A549 (cell line): ENCODE measurements at regions not wholly inside any gene's neighbourhood (a gene's known extent, or its start where the extent isn't known, plus 50 kb on each side); places are given as distances from the start of the nearest gene placed in this dataset.

Experiments used
- ATAC-seq, 2 experiments: fragments of 200-7000 bp in 1 of 2; fragments of >200 bp in 1 of 2; cut with Nextera tagmentation in 1 of 2; cut with Tn5 transposase in 1 of 2; 3 replicates each; pipeline versions ENCODE4 v1.8.0 to v1.9.1; 2018 to 2020; ENCODE audit warnings: mild to moderate bottlenecking in 1 of 2, moderate library complexity in 1 of 2
- CTCF ChIA-PET: fragments of 300-600 bp; sonication (Branson Sonifier 250); formaldehyde crosslinking; extraction: SDS; loops from one replicate; lab custom pipeline; 2021; ENCODE audit warnings: antibody characterized with exemption, inconsistent platforms; lab: Yijun Ruan, JAX
- POLR2A ChIA-PET: fragments of 350-600 bp; formaldehyde crosslinking; extraction: SDS; loops from one replicate; lab custom pipeline; 2021; ENCODE audit warnings: antibody characterized with exemption, inconsistent platforms; lab: Yijun Ruan, JAX
- DNase-seq, 2 experiments: peaks; one replicate each; pipeline versions ENCODE4 v3.0.0 to v3.0.0-alpha.2; 2011 to 2016; ENCODE audit warnings: low read depth in 1 of 2, low spot score in 1 of 2
- FAIRE-seq: peaks from 2 replicates; lab custom pipeline; 2011; peaks lifted over from hg19 to GRCh38; lab: Jason Lieb, UNC
- H3K27ac ChIP-seq, 2 experiments: fragments of >200 bp; sonication (Bioruptor Twin); formaldehyde crosslinking; 3 replicates each; pipeline ENCODE4 v1.5.1; 2016 to 2017
- H3K4me1 ChIP-seq: fragments of >200 bp; sonication (Bioruptor Twin); formaldehyde crosslinking; 3 replicates; pipeline ENCODE4 v1.6.1; 2016
- H3K4me2 ChIP-seq: fragments of >200 bp; sonication (Bioruptor Twin); formaldehyde crosslinking; 3 replicates; pipeline ENCODE4 v1.6.1; 2016
- H3K4me3 ChIP-seq: fragments of >200 bp; sonication (Bioruptor Twin); formaldehyde crosslinking; 3 replicates; pipeline ENCODE4 v1.5.1; 2016
- H3K9me3 ChIP-seq: fragments of >200 bp; sonication (Bioruptor Twin); formaldehyde crosslinking; 3 replicates; pipeline ENCODE4 v1.6.1; 2016
- ATOH8 ChIP-seq: fragments of 250-450 bp; sonication (Bioruptor Pico); IDR thresholded peaks from 2 replicates; pipeline ENCODE4 v1.5.0; 2020; ENCODE audit warnings: low read depth, mild to moderate bottlenecking, moderate library complexity
- BCL3 ChIP-seq: fragments of >200 bp; sonication (Bioruptor Twin); formaldehyde crosslinking; IDR thresholded peaks from 3 replicates; pipeline ENCODE4 v1.6.1; 2016
- CEBPB ChIP-seq, 2 experiments: fragments of >200 bp in 1 of 2; sonication (Bioruptor Twin) in 1 of 2; formaldehyde crosslinking in 1 of 2; IDR thresholded peaks; 2 replicates each; pipeline ENCODE4 v1.6.1; 2012 to 2016
- CHD2 ChIP-seq: fragments of 150-350 bp; IDR thresholded peaks from 2 replicates; pipeline ENCODE4 v1.6.1; 2014; ENCODE audit warnings: low read length; ENCODE audit not compliant: partially characterized antibody
- CHD4 ChIP-seq: fragments of 200-600 bp; sonication (generic); IDR thresholded peaks from 2 replicates; pipeline ENCODE4 v1.6.1; 2016; ENCODE audit warnings: antibody characterized with exemption, mild to moderate bottlenecking, borderline replicate concordance
- EHF ChIP-seq: fragments of 250-450 bp; sonication (Bioruptor Pico); IDR thresholded peaks from 2 replicates; pipeline ENCODE4 v1.5.0; 2020; ENCODE audit warnings: mild to moderate bottlenecking
- EP300 ChIP-seq, 2 experiments: fragments of >200 bp; sonication (Bioruptor Twin); formaldehyde crosslinking; IDR thresholded peaks; 2 replicates in 1 of 2; 3 replicates in 1 of 2; pipeline ENCODE4 v1.6.1; 2016 to 2017
- ESRRA ChIP-seq: fragments of 150-350 bp; IDR thresholded peaks from 2 replicates; pipeline ENCODE4 v1.6.1; 2014; ENCODE audit warnings: mild to moderate bottlenecking, low read length, borderline replicate concordance
- HDAC2 ChIP-seq: fragments of 200-600 bp; sonication (generic); IDR thresholded peaks from 2 replicates; pipeline ENCODE4 v1.6.1; 2016
- HES2 ChIP-seq: fragments of >200 bp; sonication (Bioruptor Twin); formaldehyde crosslinking; IDR thresholded peaks from 2 replicates; pipeline ENCODE4 v1.6.1; 2016
- HEYL ChIP-seq: fragments of 250-450 bp; sonication (Bioruptor Pico); IDR thresholded peaks from 2 replicates; pipeline ENCODE4 v1.8.0; 2021; ENCODE audit warnings: mild to moderate bottlenecking, moderate library complexity
- HMGXB4 ChIP-seq: fragments of 250-450 bp; sonication (Bioruptor Pico); IDR thresholded peaks from 2 replicates; pipeline ENCODE4 v1.5.0; 2021; ENCODE audit warnings: mild to moderate bottlenecking, moderate library complexity, borderline replicate concordance
- HOXA7 ChIP-seq: fragments of 250-450 bp; sonication (Bioruptor Pico); IDR thresholded peaks from 2 replicates; pipeline ENCODE4 v1.5.0; 2020; ENCODE audit warnings: mild to moderate bottlenecking, moderate library complexity
- HOXB13 ChIP-seq: fragments of 250-450 bp; sonication (Bioruptor Pico); IDR thresholded peaks from 2 replicates; pipeline ENCODE4 v1.5.0; 2020; ENCODE audit warnings: low read depth, mild to moderate bottlenecking, moderate library complexity
- HOXB5 ChIP-seq: fragments of 250-450 bp; sonication (Bioruptor Pico); IDR thresholded peaks from 2 replicates; pipeline ENCODE4 v1.5.0; 2020; ENCODE audit warnings: mild to moderate bottlenecking, moderate library complexity
- JUN ChIP-seq, 2 experiments: fragments of >200 bp; sonication (Bioruptor Twin); formaldehyde crosslinking; IDR thresholded peaks; 2 replicates in 1 of 2; 3 replicates in 1 of 2; pipeline ENCODE4 v1.6.1; 2016 to 2017
- MAFK ChIP-seq: fragments of 450-650 bp; IDR thresholded peaks from 2 replicates; pipeline ENCODE4 v1.6.1; 2014; ENCODE audit not compliant: partially characterized antibody
- MAZ ChIP-seq: fragments of 150-350 bp; IDR thresholded peaks from 2 replicates; pipeline ENCODE4 v1.6.1; 2014; ENCODE audit warnings: antibody characterized with exemption, low read depth, low read length, borderline replicate concordance
- MYC ChIP-seq: IDR thresholded peaks from 2 replicates; pipeline ENCODE4 v1.6.1; 2012; ENCODE audit warnings: mild to moderate bottlenecking, inconsistent platforms, low read length, improper control_type of control experiment, borderline replicate concordance
- NFE2L2 ChIP-seq: fragments of 150-350 bp; conservative IDR thresholded peaks from 2 replicates; pipeline ENCODE4 v1.6.1; 2014; ENCODE audit warnings: low read length
- NPAS2 ChIP-seq: fragments of 250-450 bp; sonication (Bioruptor Pico); IDR thresholded peaks from 2 replicates; pipeline ENCODE4 v1.8.0; 2022; ENCODE audit warnings: mild to moderate bottlenecking, moderate library complexity, borderline replicate concordance
- PBX3 ChIP-seq: IDR thresholded peaks from 2 replicates; pipeline ENCODE4 v1.6.1; 2012
- RCOR1 ChIP-seq: fragments of 150-350 bp; IDR thresholded peaks from 2 replicates; pipeline ENCODE4 v1.6.1; 2014; ENCODE audit warnings: antibody characterized with exemption, low read length, low read depth
- RFX5 ChIP-seq: fragments of 450-650 bp; IDR thresholded peaks from 2 replicates; pipeline ENCODE4 v1.7.1; 2014; ENCODE audit warnings: antibody characterized with exemption, mild to moderate bottlenecking, moderate library complexity
- SMC3 ChIP-seq: fragments of >200 bp; sonication (Bioruptor Twin); formaldehyde crosslinking; IDR thresholded peaks from 3 replicates; pipeline ENCODE4 v1.6.1; 2018; ENCODE audit warnings: inconsistent platforms
- TFCP2L1 ChIP-seq: fragments of 250-450 bp; sonication (Bioruptor Pico); IDR thresholded peaks from 2 replicates; pipeline ENCODE4 v1.5.0; 2021; ENCODE audit warnings: mild to moderate bottlenecking
- TP53 ChIP-seq: fragments of 250-450 bp; sonication (Bioruptor Pico); IDR thresholded peaks from 2 replicates; pipeline ENCODE4 v1.5.0; 2021; ENCODE audit warnings: mild to moderate bottlenecking, moderate library complexity
- ZSCAN20 ChIP-seq: fragments of 250-450 bp; sonication (Bioruptor Pico); IDR thresholded peaks from 2 replicates; pipeline ENCODE4 v1.8.0; 2022; ENCODE audit warnings: mild to moderate bottlenecking, moderate library complexity
- WGBS: methylation state at CpG from one replicate; pipeline ENCODE4 v1.1.6; 2017; ENCODE audit errors: missing lambda C conversion rate; 5-methylcytosine and 5-hydroxymethylcytosine counted together

GRCh38 chr7:109967406-109967805, 1123.5 kb upstream of the LRRN3 start (continued):
- no peak for TF ChIP-seq JUN (IDR thresholded peaks at IDR 0.05)
- no peak for TF ChIP-seq EP300 (IDR thresholded peaks at IDR 0.05)

- Histone ChIP-seq H3K4me2 (no peak overlapping the region), H3K9me3 (no peaks in the 10 kb centered on the region), H3K4me3 (no peak overlapping the region), H3K4me1 (no peaks in the 10 kb centered on the region), H3K27ac (no peak overlapping the region)
- POLR2A ChIA-PET = no interaction called here
- no peak for DNase-seq
- TF ChIP-seq MYC = no peak
- TF ChIP-seq MAZ = no peak
- no peak for TF ChIP-seq NPAS2
- TF ChIP-seq CHD2 = no peak
- TF ChIP-seq HEYL (CRISPR knock-in tag) = no peak
- TF ChIP-seq HDAC2 = no peak
- TF ChIP-seq HMGXB4 (CRISPR knock-in tag) = no peak
- TF ChIP-seq CEBPB (IDR thresholded peaks at IDR 0.05) = no peak
- TF ChIP-seq TP53 (CRISPR knock-in tag) = no peak
- TF ChIP-seq SMC3 = no peak
- no peak for TF ChIP-seq ZSCAN20 (CRISPR knock-in tag)
- TF ChIP-seq MAFK = no peak
- no peak for TF ChIP-seq HES2
- TF ChIP-seq HOXB13 (CRISPR knock-in tag) = no peak
- no peak for TF ChIP-seq EHF (CRISPR knock-in tag)
- no peak for TF ChIP-seq HOXA7
- no peak for TF ChIP-seq BCL3
- no peak for TF ChIP-seq CHD4
- WGBS = 11% methylated on average over 1 of the region's 1 CpG
- CTCF ChIA-PET = no interaction called here
- FAIRE-seq = no peak
- no peak for ATAC-seq
Measured at GRCh38 chr7:109983618-109984017, 1107.3 kb upstream of the LRRN3 start.

GRCh38 chr7:109984729-109985128, 1106.2 kb upstream of the LRRN3 start:
- Histone ChIP-seq H3K4me1 (no peaks in the 10 kb centered on the region), H3K9me3 (no peaks in the 10 kb centered on the region), H3K4me3 (no peak overlapping the region), H3K27ac (no peak overlapping the region), H3K4me2 (no peak overlapping the region)
- TF ChIP-seq NFE2L2 = no peak
- no peak for TF ChIP-seq HDAC2
- no peak for TF ChIP-seq SMC3
- TF ChIP-seq ATOH8 (CRISPR knock-in tag) = no peak
- TF ChIP-seq MAFK = no peak
- no peak for TF ChIP-seq CHD2
- TF ChIP-seq TP53 (CRISPR knock-in tag) = no peak
- TF ChIP-seq TFCP2L1 (CRISPR knock-in tag) = no peak
- no peak for TF ChIP-seq RCOR1
- TF ChIP-seq NPAS2 = no peak
- TF ChIP-seq RFX5 = no peak
- no peak for TF ChIP-seq EHF (CRISPR knock-in tag)
- TF ChIP-seq ESRRA = no peak
- TF ChIP-seq HOXB5 = no peak
- TF ChIP-seq HES2 = no peak
- TF ChIP-seq PBX3 = no peak
- 22% methylated on average over 5 of the region's 5 CpGs for WGBS
- FAIRE-seq (no peak), DNase-seq (no peak), ATAC-seq (no peak)
- ChIA-PET CTCF (no interaction called here), POLR2A (no interaction called here)
